GM21390 (cell line): ENCODE measurements at regions not wholly inside any gene's neighbourhood (a gene's known extent, or its start where the extent isn't known, plus 50 kb on each side); places are given as distances from the start of the nearest gene placed in this dataset.

Source experiments
- ATAC-seq: cut with Tn5 transposase; IDR thresholded peaks from one replicate; pipeline ENCODE4 v1.9.1; 2021; ENCODE audit not compliant: unreplicated experiment

- peak; percentile 70 for ATAC-seq
These were observed 103.0 kb upstream of the TBL1XR1 start for GRCh38 chr3:177300039-177300833.

- peak; percentile 46 for ATAC-seq
These were observed 103.6 kb upstream of the TBL1XR1 start for GRCh38 chr3:177300842-177301241.

GRCh38 chr3:177306252-177306651, 109.0 kb upstream of the TBL1XR1 start:
- no peak for ATAC-seq

GRCh38 chr3:177307391-177307790, 110.1 kb upstream of the TBL1XR1 start:
- no peak for ATAC-seq

- no peak for ATAC-seq
These were observed 110.5 kb upstream of the TBL1XR1 start for GRCh38 chr3:177307826-177308225.

GRCh38 chr3:177308286-177308685, 111.0 kb upstream of the TBL1XR1 start:
- ATAC-seq = no peak

- no peak for ATAC-seq
These were observed 111.6 kb upstream of the TBL1XR1 start for GRCh38 chr3:177308911-177309310.

- no peak for ATAC-seq
These were observed 115.2 kb upstream of the TBL1XR1 start for GRCh38 chr3:177312491-177312890.

GRCh38 chr3:177314897-177315296, 117.6 kb upstream of the TBL1XR1 start:
- ATAC-seq = peak; percentile 47

GRCh38 chr3:177317247-177317646, 120.0 kb upstream of the TBL1XR1 start:
- no peak for ATAC-seq

GRCh38 chr3:177318559-177318958, 121.3 kb upstream of the TBL1XR1 start:
- ATAC-seq = no peak

GRCh38 chr3:177320765-177321247, 123.5 kb upstream of the TBL1XR1 start:
- ATAC-seq = peak; percentile 39

- ATAC-seq = no peak
These were observed 124.5 kb upstream of the TBL1XR1 start for GRCh38 chr3:177321819-177322218.

GRCh38 chr3:177322881-177323280, 125.6 kb upstream of the TBL1XR1 start:
- ATAC-seq = no peak

GRCh38 chr3:177329854-177330253, 132.6 kb upstream of the TBL1XR1 start:
- no peak for ATAC-seq

GRCh38 chr3:177330779-177331178, 133.5 kb upstream of the TBL1XR1 start:
- ATAC-seq = no peak

GRCh38 chr3:177331203-177331835, 134.0 kb upstream of the TBL1XR1 start:
- no peak for ATAC-seq

GRCh38 chr3:177332955-177333354, 135.7 kb upstream of the TBL1XR1 start:
- ATAC-seq = no peak

GRCh38 chr3:177333533-177334520, 136.5 kb upstream of the TBL1XR1 start:
- ATAC-seq = no peak

- ATAC-seq = no peak
These were observed 137.5 kb upstream of the TBL1XR1 start for GRCh38 chr3:177334803-177335202.

GRCh38 chr3:177335728-177336127, 138.4 kb upstream of the TBL1XR1 start:
- ATAC-seq = no peak
